Peyer's patch (tissue), 4 donors: ENCODE measurements at regions not wholly inside any gene's neighbourhood (a gene's known extent, or its start where the extent isn't known, plus 50 kb on each side); places are given as distances from the start of the nearest gene placed in this dataset.

Experiments used
- POLR2A ChIP-seq, 2 donors: fragments of 450-650 bp; IDR thresholded peaks; one replicate each; pipeline ENCODE4 v1.5.1; 2017; ENCODE audit warnings: antibody characterized with exemption in 2 of 2, mild to moderate bottlenecking in 2 of 2, moderate library complexity in 2 of 2
- TF ChIP-seq, protein P1 (sequence below), 6 experiments: fragments of 450-650 bp in 4 of 6; fragments of 200-600 bp in 2 of 6; sonication (generic) in 1 of 6; IDR thresholded peaks; one replicate each; pipeline ENCODE4 v1.5.1; 2017 to 2019; ENCODE audit warnings: antibody characterized with exemption in 6 of 6, mild to moderate bottlenecking in 3 of 6, moderate library complexity in 1 of 6

DNA sequence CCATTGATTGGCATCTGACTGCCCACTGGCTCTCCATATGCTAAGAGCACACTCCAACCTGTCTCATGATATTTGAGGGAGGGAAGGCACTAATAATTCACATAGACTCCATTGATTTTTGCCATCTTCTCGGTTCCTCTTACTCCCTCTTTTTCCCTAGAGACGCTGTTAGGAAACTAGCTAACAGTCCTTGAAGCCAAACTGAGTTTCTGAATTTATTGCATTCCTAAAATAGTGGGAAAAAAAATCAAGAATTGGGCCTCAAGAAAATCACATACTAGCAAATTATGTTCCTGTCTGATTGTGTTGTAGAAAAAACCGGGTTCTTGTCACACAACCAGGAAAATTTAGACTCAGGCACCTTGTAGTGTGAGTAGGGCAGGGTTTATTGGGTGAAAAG, 86.4 kb upstream of the SLC7A1 start:
- TF ChIP-seq, protein P1, sequence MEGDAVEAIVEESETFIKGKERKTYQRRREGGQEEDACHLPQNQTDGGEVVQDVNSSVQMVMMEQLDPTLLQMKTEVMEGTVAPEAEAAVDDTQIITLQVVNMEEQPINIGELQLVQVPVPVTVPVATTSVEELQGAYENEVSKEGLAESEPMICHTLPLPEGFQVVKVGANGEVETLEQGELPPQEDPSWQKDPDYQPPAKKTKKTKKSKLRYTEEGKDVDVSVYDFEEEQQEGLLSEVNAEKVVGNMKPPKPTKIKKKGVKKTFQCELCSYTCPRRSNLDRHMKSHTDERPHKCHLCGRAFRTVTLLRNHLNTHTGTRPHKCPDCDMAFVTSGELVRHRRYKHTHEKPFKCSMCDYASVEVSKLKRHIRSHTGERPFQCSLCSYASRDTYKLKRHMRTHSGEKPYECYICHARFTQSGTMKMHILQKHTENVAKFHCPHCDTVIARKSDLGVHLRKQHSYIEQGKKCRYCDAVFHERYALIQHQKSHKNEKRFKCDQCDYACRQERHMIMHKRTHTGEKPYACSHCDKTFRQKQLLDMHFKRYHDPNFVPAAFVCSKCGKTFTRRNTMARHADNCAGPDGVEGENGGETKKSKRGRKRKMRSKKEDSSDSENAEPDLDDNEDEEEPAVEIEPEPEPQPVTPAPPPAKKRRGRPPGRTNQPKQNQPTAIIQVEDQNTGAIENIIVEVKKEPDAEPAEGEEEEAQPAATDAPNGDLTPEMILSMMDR (IDR thresholded peaks at IDR 0.05) = no peak
- no peak for TF ChIP-seq POLR2A (IDR thresholded peaks at IDR 0.05)
